GM18505 (cell line): ENCODE measurements at regions not wholly inside any gene's neighbourhood (a gene's known extent, or its start where the extent isn't known, plus 50 kb on each side); places are given as distances from the start of the nearest gene placed in this dataset.

Experiments
- ATAC-seq: cut with Tn5 transposase; IDR thresholded peaks from one replicate; pipeline ENCODE4 v1.9.1; 2021; ENCODE audit not compliant: unreplicated experiment
- POLR2A ChIP-seq: IDR thresholded peaks from 4 replicates; pipeline ENCODE4 v1.6.1; 2011; ENCODE audit warnings: borderline replicate concordance; ENCODE audit not compliant: insufficient read depth, insufficient read length; ENCODE audit errors: extremely low read depth

DNA sequence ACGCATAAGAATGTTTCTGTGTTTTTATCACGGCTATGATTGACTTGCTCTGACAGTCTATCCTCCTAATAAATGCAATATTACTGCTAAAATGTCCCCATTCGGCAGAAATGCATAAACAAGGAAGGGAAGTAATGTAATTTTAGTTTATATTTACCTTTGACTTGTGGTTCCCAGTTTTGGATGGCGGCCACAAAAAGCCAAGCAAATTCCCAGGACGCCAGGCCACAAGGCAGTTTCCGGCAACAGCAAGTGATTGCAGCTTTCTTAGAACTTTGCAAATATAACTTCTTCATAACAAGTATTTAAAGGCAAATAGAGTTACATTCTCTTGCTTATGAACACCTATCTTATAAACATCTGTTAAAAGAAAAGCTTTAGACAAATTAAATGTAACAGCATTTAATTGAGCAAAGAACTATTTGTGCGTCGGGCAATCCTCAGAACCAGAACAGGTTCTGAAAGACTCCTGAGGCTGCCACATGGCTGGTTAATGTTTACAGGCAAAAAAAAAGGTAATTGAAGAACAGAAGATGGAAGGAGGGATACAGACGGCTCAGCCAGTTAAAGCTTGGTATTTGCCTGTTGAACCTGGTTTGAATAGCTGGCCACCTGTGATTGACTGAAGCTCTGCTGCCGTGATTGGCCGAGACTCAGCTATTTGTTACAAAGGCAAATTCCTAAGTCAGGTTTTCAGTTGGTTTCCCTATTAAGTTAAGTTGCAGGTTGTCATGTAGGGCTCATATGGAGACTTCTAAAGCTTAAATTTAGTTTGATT lies 80.8 kb downstream of the C21orf91 start:
- ATAC-seq = no peak
- TF ChIP-seq POLR2A = no peak

DNA sequence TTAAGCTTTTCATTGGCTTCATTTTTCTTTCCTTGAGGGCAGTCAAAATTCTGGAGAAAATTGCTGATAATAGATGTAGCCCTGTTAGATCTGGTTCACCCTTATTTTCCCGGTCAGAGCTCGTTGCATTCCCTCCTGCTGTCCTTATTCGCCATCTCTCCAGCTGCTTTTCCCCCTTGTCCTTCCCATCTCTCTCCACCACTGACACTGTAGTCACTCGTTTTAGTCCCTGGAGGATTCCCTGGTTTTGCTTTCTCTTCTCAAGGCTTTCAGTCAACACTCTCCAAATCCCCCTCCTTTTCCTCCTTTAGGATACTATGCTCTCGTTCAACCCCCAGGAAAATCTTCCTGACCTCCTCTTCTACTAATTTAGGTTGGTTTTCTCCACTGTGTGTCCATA lies 83.1 kb downstream of the C21orf91 start:
- no peak for ATAC-seq
- TF ChIP-seq POLR2A = no peak

DNA sequence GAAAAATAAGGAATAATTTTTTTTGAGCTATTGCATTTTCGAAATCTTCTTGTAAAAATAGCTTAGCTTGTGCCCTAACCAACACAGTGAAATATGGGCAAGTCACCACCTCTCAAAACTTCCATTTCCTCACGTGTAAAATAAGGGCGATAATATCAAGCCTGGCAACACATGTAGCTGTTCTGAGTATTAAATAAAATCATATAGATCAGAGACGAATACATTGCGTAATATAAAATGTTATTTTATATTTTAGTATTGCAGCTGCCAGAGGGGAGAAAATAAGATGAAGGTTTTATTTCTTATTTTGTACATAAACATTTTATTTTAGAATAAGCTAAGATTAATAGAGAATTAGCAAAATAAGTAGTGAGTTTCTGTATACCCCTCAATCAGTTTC lies 85.9 kb downstream of the C21orf91 start:
- TF ChIP-seq POLR2A = no peak
- ATAC-seq = no peak

DNA sequence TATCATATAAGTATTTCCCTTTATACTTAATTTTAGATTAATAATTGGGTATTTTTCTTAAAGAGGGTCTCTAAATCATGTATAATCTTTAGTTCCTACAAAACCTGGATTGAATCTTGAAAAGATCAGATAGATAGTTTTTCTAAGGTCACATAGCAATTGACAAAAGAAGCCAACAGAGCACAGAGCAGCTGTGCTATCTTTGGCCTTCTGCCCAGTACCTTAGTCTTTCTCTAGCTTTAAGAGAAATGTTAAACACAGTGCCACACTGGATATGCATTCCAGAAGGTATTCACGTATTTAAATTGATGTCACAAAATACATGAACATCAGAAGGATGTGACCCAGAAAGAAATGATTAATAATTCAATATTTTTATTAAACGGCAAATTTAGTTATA lies 86.8 kb downstream of the C21orf91 start:
- ATAC-seq = no peak
- no peak for TF ChIP-seq POLR2A

DNA sequence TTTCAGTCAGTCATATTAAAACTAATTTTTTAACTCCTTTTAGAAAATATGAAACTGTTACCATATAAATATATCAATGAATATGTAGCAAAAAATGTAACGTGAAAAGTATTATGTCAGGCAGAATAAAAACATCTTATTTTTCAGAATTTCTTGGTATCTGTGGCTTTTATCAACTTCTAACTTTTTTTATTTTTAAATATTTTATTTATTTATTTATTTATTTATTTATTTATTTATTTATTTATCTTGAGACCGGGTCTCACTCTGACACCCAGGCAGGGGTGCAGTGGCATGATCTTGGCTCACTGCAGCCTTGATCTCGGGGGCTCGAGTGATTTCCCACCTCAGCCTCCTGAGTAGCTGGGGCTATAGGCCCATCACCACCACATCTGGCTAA lies 87.6 kb downstream of the C21orf91 start:
- ATAC-seq = no peak
- TF ChIP-seq POLR2A = no peak

DNA sequence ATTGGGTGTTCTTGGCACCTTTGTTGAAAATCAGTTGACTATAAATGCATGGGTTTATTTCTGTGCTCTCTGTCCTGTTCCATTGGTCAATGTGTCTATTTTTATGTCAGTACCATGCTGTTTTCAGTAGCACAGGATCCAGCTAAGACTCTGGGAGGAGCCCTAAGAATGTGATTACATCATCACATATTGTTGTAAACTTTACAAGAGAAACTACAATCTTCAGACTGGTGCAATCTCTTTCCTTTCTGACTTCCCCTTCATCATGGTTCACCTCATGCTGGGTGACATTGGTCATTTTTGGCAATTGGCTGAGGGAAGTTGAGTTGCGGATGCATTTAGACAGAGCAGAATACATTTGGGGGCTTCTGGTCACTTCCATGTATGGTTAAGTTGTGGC lies 88.4 kb downstream of the C21orf91 start:
- TF ChIP-seq POLR2A = no peak
- no peak for ATAC-seq

DNA sequence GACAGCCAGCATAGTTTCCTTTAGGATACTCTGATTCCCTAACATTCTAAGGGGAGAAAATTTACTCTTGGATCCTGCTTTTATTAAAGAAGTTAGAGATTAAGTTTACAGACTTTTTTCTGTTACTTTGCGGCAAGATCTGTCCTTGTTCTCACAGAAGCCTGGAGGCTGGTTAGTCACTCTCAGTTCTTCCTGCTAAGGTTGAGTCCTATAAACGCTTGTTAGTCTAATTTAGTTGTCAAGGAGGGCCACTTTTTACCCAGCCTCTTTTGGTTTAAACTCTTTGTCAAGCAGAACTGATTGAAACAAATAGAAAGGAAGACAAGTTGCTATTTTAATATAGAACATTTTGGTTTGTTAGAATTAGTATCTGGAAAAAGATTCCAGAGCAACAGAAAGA lies 89.7 kb downstream of the C21orf91 start:
- TF ChIP-seq POLR2A = no peak
- no peak for ATAC-seq

DNA sequence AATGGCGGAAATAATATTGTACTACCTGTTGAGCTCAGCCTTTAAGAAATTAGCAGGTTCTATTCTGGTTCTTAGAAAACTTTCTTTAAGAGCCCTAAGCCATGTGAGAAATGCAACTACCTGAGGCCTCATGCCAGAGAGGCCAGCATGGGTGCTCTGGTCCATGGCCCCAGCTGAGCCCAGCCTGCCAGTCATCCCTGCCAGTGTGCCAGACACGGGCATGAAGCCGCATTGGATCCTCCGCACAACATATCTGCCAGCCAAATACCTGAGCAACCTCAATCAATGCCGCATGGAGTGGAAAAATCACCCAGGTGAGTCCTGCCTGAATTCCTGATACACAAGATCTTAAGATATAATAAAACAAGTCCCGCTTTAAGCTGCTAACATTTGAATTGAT lies 91.8 kb downstream of the C21orf91 start:
- no peak for TF ChIP-seq POLR2A
- ATAC-seq = no peak

DNA sequence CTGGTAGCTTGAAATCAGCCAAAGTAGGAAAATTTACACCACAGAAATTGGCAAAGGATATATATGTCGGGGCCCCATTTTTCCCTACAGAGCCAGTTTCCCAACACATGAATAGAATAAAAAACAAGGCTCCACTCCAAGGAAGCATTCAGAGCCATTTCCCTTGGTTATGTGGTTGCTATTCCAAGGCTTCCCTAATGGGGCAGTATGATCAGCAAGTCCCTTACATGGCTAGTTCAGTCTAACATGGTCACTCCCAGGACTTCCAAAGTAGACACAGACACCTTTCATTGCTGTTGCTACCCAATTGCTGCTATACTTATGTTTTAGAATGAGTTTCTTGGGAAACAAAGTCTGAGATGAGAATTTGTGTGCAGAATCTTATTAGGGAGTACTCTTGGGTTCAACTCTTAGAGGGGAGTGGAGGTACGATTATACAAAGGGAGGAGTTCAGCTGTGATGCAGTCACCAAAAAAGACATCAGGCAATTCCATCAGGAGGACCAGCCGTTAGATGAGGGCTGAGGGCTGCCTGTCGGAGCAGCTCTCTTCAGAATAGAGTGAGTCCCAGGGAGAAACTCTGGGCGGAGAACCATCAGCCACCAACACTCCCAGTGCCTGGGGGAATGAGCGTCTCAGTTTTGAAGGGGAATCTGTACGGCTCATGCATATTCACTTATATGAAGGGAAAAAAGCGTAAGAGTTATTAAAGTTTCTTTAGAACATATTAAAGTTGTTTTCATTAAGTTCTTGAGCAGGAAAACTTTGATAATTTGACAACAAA lies 92.9 kb downstream of the C21orf91 start:
- TF ChIP-seq POLR2A = no peak
- no peak for ATAC-seq

DNA sequence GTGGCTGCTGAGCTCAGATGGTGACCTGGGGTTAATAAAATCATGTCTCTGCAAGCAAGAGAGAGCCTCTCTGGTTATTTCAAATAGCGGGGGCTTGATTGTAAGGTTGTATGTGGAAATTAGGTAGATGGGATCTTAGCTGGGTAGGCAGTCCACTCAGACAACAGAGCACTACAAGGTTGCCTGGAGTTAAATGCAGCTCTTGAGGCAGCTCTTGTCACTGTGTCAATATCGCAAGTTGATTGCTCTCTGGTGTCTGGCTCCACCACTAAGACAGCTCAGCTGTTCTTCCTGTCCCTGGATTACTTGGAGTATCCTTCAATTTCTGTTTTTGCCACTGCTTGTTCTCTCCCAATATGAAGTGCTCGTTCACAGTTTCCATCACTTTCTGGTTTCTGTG lies 93.8 kb downstream of the C21orf91 start:
- ATAC-seq = no peak
- TF ChIP-seq POLR2A = no peak

DNA sequence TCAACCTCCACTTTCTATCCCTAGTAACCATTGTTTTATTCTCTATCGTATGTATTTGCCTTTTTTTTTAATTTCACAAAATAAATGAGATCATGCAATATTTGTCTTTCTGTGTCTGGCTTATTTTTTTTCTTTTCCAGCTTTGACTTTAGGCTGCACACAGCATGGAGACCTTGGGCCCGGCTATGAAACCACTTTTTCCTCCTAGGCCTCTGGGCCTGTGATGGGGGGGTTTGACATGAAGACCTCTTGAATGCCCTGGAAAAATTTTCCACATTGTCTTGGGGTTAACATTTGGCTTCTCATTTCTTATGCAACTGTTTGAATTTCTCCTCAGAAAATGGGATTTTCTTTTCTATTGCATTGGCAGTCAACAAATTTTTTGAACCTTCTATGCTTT lies 100.2 kb upstream of the BTG3 start:
- ATAC-seq = no peak
- no peak for TF ChIP-seq POLR2A

DNA sequence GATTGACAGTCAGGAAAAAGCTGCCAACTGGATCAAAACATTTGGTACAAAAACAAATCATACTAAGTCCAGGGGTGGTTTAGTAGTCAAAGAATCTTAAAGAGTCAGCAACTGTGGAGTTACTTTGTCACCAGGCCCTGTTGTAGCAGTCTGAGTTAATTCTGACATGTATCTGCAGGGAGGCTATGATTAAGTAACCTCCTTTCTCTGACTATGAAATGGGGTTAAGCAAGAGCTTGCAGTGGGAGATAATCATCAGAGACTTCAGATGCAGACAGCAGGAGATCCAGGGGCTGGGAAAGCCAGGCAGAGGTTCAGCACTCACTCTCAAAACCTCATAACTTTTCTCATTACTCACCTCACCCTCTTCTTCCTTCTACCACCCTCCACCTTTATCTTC lies 99.2 kb upstream of the BTG3 start:
- no peak for ATAC-seq

DNA sequence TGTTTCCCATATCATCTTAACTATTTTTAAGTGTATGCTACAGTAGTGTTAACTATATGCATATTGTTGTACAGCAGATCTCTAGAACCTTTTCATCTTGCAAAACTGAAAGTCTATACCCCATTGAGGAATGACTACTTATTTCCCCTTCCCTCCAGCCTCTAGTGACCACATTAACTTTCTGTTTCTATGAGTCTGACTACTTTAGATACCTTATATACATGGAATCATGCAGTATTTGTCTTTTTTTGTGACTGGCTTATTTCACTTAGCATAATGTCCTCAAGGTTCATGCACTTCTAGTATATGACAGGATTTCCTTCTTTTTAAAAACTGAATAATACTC lies 96.5 kb upstream of the BTG3 start:
- ATAC-seq = peak; percentile 99
- no peak for TF ChIP-seq POLR2A

More for the DNA sequence above, 99.2 kb upstream of the BTG3 start:
- TF ChIP-seq POLR2A = no peak
